T-helper 17 cell (primary cell): ENCODE measurements at regions not wholly inside any gene's neighbourhood (a gene's known extent, or its start where the extent isn't known, plus 50 kb on each side); places are given as distances from the start of the nearest gene placed in this dataset.

ENCODE experiments used
- ATAC-seq: fragments of 150-1000 bp; cut with Tn5 transposase; 2 replicates; pipeline ENCODE4 v1.10.0; 2021; ENCODE audit warnings: mild to moderate bottlenecking, moderate library complexity
- DNase-seq, 3 donors: peaks; one replicate each; pipeline versions ENCODE4 v3.0.0 to v3.0.0-alpha.2; 2020 to 2021
- H3K9me3 ChIP-seq: one replicate; pipeline ENCODE4 v1.7.0; 2013; ENCODE audit warnings: low read length, mild to moderate bottlenecking; ENCODE audit not compliant: control insufficient read depth, poor library complexity, severe bottlenecking
- H3K27ac Mint-ChIP-seq: one replicate; pipeline ENCODE4 v1.8.0; 2022; ENCODE audit warnings: mild to moderate bottlenecking, moderate library complexity, mixed read lengths
- H3K27me3 Mint-ChIP-seq: one replicate; pipeline ENCODE4 v1.8.0; 2022; ENCODE audit warnings: mixed read lengths
- H3K36me3 Mint-ChIP-seq: one replicate; pipeline ENCODE4 v1.8.0; 2022; ENCODE audit warnings: low read depth, mixed read lengths
- H3K4me1 Mint-ChIP-seq: one replicate; pipeline ENCODE4 v1.8.0; 2022; ENCODE audit warnings: mild to moderate bottlenecking, mixed read lengths
- H3K4me3 Mint-ChIP-seq: one replicate; pipeline ENCODE4 v1.8.0; 2022; ENCODE audit warnings: mild to moderate bottlenecking, moderate library complexity, mixed read lengths

GRCh38 chr20:22904386-22904785 is 130.7 kb upstream of the SSTR4 start:
- ATAC-seq (no peak), DNase-seq (no peak)
- Mint-ChIP-seq H3K36me3 (no peaks in the 10 kb centered on the region), H3K4me3 (no peak overlapping the region), H3K4me1 (no peaks in the 10 kb centered on the region), H3K27me3 (no peaks in the 10 kb centered on the region), H3K27ac (no peak overlapping the region)
- no peaks in the 10 kb centered on the region for H3K9me3 ChIP-seq

- H3K9me3 ChIP-seq: no peaks in the 10 kb centered on the region
- DNase-seq (no peak), ATAC-seq (no peak)
- H3K36me3 Mint-ChIP-seq: no peaks in the 10 kb centered on the region
- no peaks in the 10 kb centered on the region for H3K27me3 Mint-ChIP-seq
- H3K27ac Mint-ChIP-seq: no peak overlapping the region
- no peak overlapping the region for H3K4me3 Mint-ChIP-seq
- H3K4me1 Mint-ChIP-seq: no peaks in the 10 kb centered on the region
Observed at GRCh38 chr20:22904905-22905304, 130.2 kb upstream of the SSTR4 start.

GRCh38 chr20:22905658-22906057 is 129.5 kb upstream of the SSTR4 start:
- ATAC-seq: no peak
- no peak overlapping the region for H3K27ac Mint-ChIP-seq

DNA sequence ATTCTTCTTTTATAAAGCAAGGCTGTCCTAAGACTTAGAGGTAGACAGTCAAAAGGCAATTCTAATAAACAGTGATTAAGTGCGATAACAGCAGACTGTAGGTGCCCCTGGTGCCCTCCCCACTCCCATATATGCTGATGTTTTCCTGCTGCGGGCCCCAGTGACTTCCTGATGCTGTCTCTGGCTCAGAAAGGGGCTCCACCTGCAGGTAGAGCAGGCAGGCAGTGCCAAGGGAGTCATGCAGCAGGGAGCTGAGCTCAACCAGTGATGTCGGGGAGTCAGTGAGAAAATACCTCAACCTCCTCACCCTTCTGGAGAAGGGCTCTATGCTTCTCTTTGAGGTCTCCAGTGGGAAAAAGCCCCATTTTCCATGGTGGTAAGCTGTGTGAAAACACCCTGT is 126.7 kb upstream of the SSTR4 start:
- Mint-ChIP-seq H3K4me3 (no peak overlapping the region), H3K27ac (no peak overlapping the region), H3K4me1 (no peaks in the 10 kb centered on the region)

More at GRCh38 chr20:22905658-22906057, 129.5 kb upstream of the SSTR4 start:
- no peak for DNase-seq
- Mint-ChIP-seq H3K27me3 (no peaks in the 10 kb centered on the region), H3K4me1 (no peaks in the 10 kb centered on the region), H3K36me3 (no peaks in the 10 kb centered on the region), H3K4me3 (no peak overlapping the region)
- H3K9me3 ChIP-seq: no peaks in the 10 kb centered on the region

DNA sequence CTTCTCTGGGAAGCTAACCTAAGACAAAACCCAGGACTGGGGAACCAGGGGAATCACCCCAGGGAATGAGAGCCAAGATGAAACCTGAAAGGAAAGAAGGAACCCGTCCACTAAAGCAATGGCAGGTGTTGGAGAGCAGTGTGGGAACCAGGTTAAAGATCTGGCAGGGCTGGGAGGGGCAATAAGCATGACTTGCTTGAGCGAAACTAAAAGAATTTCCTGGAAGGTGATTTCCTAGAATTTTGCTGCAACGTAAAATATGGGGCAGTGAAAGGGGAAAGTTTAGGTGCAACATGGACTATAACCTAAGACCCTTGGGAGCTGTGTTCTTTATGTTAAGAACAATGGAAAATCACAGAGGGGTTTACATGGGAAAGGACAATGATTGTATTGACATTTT is 126.2 kb upstream of the SSTR4 start:
- Mint-ChIP-seq H3K4me1 (no peaks in the 10 kb centered on the region), H3K27me3 (no peaks in the 10 kb centered on the region), H3K36me3 (no peaks in the 10 kb centered on the region), H3K4me3 (no peak overlapping the region), H3K27ac (no peak overlapping the region)
- no peaks in the 10 kb centered on the region for H3K9me3 ChIP-seq
- DNase-seq (no peak), ATAC-seq (no peak)

More for the DNA sequence above, 126.7 kb upstream of the SSTR4 start:
- no peaks in the 10 kb centered on the region for H3K27me3 Mint-ChIP-seq
- no peak for ATAC-seq
- no peaks in the 10 kb centered on the region for H3K9me3 ChIP-seq
- DNase-seq: no peak
- no peaks in the 10 kb centered on the region for H3K36me3 Mint-ChIP-seq

GRCh38 chr20:22909436-22909835 is 125.7 kb upstream of the SSTR4 start:
- no peaks in the 10 kb centered on the region for H3K4me1 Mint-ChIP-seq
- H3K9me3 ChIP-seq: no peaks in the 10 kb centered on the region
- H3K4me3 Mint-ChIP-seq: no peak overlapping the region
- no peak overlapping the region for H3K27ac Mint-ChIP-seq
- ATAC-seq (no peak), DNase-seq (no peak)
- H3K27me3 Mint-ChIP-seq: no peaks in the 10 kb centered on the region
- no peaks in the 10 kb centered on the region for H3K36me3 Mint-ChIP-seq

DNA sequence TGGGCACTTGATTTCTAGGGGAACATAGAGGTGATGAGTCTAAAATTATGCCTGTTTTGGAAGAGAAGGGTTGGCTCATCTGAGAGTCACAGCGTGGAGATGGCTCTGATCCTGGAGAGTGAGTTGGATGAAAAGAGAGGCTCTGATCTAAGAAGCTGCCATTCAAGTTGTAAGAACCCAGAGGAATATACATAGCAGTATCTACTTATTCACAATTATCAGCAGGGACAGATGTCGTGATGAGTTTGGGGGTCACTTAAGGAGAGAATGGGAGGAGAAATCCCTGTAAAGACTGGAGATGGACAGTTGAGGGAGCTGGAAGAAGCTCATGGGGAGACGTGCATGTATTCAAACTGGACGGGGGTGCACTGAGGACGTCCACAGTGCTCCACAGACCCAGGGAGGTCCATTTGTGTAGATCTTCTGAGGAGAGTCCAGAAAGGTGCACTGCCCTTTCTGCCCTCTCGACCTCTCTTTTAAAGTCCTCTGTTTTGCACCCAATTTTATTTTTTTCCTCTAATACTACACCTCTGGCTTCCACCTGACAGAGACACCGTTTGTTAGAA is 124.7 kb upstream of the SSTR4 start:
- Mint-ChIP-seq H3K27ac (no peak overlapping the region), H3K4me1 (no peaks in the 10 kb centered on the region), H3K4me3 (no peak overlapping the region), H3K27me3 (no peaks in the 10 kb centered on the region), H3K36me3 (no peaks in the 10 kb centered on the region)
- no peak for DNase-seq
- H3K9me3 ChIP-seq: no peaks in the 10 kb centered on the region
- no peak for ATAC-seq

- H3K4me3 Mint-ChIP-seq: no peak overlapping the region
Observed at GRCh38 chr20:22914291-22914690, 120.8 kb upstream of the SSTR4 start.

GRCh38 chr20:22915512-22915911 is 119.6 kb upstream of the SSTR4 start:
- H3K36me3 Mint-ChIP-seq: no peaks in the 10 kb centered on the region
- H3K27ac Mint-ChIP-seq: no peak overlapping the region
- H3K27me3 Mint-ChIP-seq: no peaks in the 10 kb centered on the region
- ATAC-seq (no peak), DNase-seq (no peak)
- H3K4me1 Mint-ChIP-seq: no peaks in the 10 kb centered on the region
- no peak overlapping the region for H3K4me3 Mint-ChIP-seq
- H3K9me3 ChIP-seq: no peaks in the 10 kb centered on the region

More at GRCh38 chr20:22914291-22914690, 120.8 kb upstream of the SSTR4 start:
- no peaks in the 10 kb centered on the region for H3K27me3 Mint-ChIP-seq
- DNase-seq (no peak), ATAC-seq (no peak)
- H3K4me1 Mint-ChIP-seq: no peaks in the 10 kb centered on the region
- no peaks in the 10 kb centered on the region for H3K9me3 ChIP-seq
- H3K27ac Mint-ChIP-seq: no peak overlapping the region
- H3K36me3 Mint-ChIP-seq: no peaks in the 10 kb centered on the region

DNA sequence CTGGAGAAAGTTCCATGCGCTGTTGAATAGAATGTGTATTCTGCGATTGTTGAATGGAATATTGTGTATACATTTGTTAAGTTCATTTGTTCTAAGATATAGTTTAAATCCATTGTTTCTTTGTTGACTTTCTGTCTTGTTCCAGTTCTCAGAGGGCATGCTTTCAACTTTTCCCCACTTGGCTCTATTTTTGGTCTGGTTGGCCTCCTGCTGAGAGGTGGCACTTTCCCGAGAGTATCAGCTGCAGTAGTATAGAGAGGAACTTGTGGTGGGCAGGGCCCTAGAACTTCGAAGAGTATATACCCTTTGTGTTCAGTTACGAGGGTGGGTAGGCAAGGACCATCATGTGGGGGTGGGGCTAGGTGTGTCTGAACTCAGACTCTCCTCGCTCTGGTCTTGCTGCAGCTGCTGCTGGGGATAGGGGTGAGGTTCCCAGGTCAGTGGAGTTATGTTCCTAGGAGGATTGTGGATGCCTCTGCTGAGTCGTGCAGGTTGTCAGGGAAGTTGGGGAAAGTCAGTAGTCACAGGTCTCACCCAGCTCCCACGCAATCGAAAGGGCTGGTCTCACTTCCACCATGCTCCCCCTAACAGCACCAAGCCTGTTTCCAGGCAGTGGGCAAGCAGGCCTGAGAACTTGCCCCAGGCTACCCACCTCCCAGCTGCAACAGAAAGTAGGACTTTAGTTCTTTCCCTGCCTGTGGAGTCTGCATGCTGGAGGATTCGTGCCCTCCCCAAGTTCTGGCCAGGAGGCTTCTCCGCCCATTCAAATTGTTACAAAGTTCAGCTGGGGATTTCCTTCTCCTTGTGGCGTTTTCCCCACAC is 118.9 kb upstream of the SSTR4 start:
- Mint-ChIP-seq H3K27ac (no peak overlapping the region), H3K4me1 (no peaks in the 10 kb centered on the region)

GRCh38 chr20:22918286-22918983 is 116.7 kb upstream of the SSTR4 start:
- H3K36me3 Mint-ChIP-seq: no peaks in the 10 kb centered on the region
- no peak for DNase-seq
- H3K4me1 Mint-ChIP-seq: no peaks in the 10 kb centered on the region

More for the DNA sequence above, 118.9 kb upstream of the SSTR4 start:
- ATAC-seq (no peak), DNase-seq (no peak)
- H3K9me3 ChIP-seq: no peaks in the 10 kb centered on the region
- Mint-ChIP-seq H3K27me3 (no peaks in the 10 kb centered on the region), H3K4me3 (no peak overlapping the region), H3K36me3 (no peaks in the 10 kb centered on the region)

DNA sequence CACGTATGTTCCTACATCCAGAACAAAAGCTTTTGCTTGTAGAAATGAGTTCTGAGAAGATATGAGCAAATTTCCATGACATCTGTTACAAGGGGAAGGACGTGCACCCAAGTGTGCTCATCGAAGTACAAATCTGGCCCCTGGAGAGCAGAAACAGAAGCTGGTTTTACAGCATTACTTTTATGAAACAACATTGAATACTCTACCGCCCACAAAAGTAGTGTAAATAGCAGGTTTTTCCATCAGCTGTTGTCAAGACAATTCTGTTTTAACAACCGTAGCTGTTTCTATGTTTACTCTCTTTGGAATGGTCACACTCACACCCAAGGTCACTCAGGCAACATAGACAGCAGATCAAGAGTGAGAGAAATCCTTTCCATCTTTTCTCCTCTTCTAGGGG is 114.2 kb upstream of the SSTR4 start:
- no peaks in the 10 kb centered on the region for H3K36me3 Mint-ChIP-seq
- no peaks in the 10 kb centered on the region for H3K4me1 Mint-ChIP-seq
- DNase-seq: no peak
- no peak for ATAC-seq
- H3K9me3 ChIP-seq: no peaks in the 10 kb centered on the region
- no peak overlapping the region for H3K27ac Mint-ChIP-seq
- H3K27me3 Mint-ChIP-seq: no peaks in the 10 kb centered on the region
- no peak overlapping the region for H3K4me3 Mint-ChIP-seq

More at GRCh38 chr20:22918286-22918983, 116.7 kb upstream of the SSTR4 start:
- Mint-ChIP-seq H3K4me3 (no peak overlapping the region), H3K27me3 (no peaks in the 10 kb centered on the region), H3K27ac (no peak overlapping the region)
- H3K9me3 ChIP-seq: no peaks in the 10 kb centered on the region
- ATAC-seq: no peak

GRCh38 chr20:22921595-22922421 is 113.3 kb upstream of the SSTR4 start:
- Mint-ChIP-seq H3K4me1 (no peaks in the 10 kb centered on the region), H3K27ac (no peak overlapping the region), H3K27me3 (no peaks in the 10 kb centered on the region), H3K4me3 (no peak overlapping the region), H3K36me3 (no peaks in the 10 kb centered on the region)
- no peaks in the 10 kb centered on the region for H3K9me3 ChIP-seq
- no peak for DNase-seq
- ATAC-seq: no peak
